ENCODE measurements at regions not wholly inside any gene's neighbourhood (a gene's known extent, or its start where the extent isn't known, plus 50 kb on each side); places are given as distances from the start of the nearest gene placed in this dataset.

DNA sequence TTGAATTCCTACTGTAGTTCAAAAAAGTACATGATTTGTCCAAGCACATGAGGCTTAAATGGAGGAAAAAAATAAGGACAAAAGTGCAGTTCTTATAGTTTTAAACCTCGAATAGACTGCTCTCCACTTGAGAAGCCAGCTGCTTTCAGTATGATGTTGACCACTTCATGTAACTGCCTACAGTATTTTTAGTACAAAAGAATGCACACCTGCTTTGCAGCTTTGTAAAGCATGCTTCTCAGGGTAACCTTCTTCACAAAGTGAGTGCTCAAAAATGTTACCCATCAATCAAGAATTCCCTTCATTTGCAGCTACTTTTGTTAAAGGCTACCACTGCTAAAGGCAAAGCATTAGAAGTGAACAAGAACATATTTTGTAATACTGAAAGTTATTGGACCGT is 83.4 kb upstream of the FAM47B start:
- Histone ChIP-seq H3K4me3 (ENCODE audit: low read depth, low read length) (no peak overlapping the region), H3K4me1 (ENCODE audit: control insufficient read depth, insufficient read depth, low read length) (no peaks in the 10 kb centered on the region), H3K27ac (ENCODE audit: extremely low read depth, low read depth, low read length) (no peak overlapping the region), H3K9me3 (ENCODE audit: control insufficient read depth, insufficient read depth, low read depth, low read length) (no peaks in the 10 kb centered on the region), H3K36me3 (ENCODE audit: control insufficient read depth in 2 of 2, insufficient read depth in 1 of 2, low read length in 2 of 2) (no peaks in the 10 kb centered on the region)
- TF ChIP-seq, protein P1, sequence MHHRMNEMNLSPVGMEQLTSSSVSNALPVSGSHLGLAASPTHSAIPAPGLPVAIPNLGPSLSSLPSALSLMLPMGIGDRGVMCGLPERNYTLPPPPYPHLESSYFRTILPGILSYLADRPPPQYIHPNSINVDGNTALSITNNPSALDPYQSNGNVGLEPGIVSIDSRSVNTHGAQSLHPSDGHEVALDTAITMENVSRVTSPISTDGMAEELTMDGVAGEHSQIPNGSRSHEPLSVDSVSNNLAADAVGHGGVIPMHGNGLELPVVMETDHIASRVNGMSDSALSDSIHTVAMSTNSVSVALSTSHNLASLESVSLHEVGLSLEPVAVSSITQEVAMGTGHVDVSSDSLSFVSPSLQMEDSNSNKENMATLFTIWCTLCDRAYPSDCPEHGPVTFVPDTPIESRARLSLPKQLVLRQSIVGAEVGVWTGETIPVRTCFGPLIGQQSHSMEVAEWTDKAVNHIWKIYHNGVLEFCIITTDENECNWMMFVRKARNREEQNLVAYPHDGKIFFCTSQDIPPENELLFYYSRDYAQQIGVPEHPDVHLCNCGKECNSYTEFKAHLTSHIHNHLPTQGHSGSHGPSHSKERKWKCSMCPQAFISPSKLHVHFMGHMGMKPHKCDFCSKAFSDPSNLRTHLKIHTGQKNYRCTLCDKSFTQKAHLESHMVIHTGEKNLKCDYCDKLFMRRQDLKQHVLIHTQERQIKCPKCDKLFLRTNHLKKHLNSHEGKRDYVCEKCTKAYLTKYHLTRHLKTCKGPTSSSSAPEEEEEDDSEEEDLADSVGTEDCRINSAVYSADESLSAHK (tag by site-specific recombination; IDR thresholded peaks at IDR 0.05), result no peak
- no peak for TF ChIP-seq ZNF548 (tag by site-specific recombination; IDR thresholded peaks at IDR 0.05)
- no peak for TF ChIP-seq ZNF658 (tag by site-specific recombination; IDR thresholded peaks at IDR 0.05)
- TF ChIP-seq ZNF335 (tag by site-specific recombination; conservative IDR thresholded peaks at IDR 0.05), result no peak
- TF ChIP-seq BCL6B (tag by site-specific recombination; IDR thresholded peaks at IDR 0.05), result no peak
- TF ChIP-seq PATZ1 (tag by site-specific recombination; IDR thresholded peaks at IDR 0.05), result no peak
- no peak for TF ChIP-seq ZNF530 (tag by site-specific recombination; IDR thresholded peaks at IDR 0.05; ENCODE audit: low read depth)
- no peak for TF ChIP-seq ZNF521 (tag by site-specific recombination; IDR thresholded peaks at IDR 0.05)
- TF ChIP-seq ZNF544 (tag by site-specific recombination; IDR thresholded peaks at IDR 0.05), result no peak
- TF ChIP-seq ZBTB10 (tag by site-specific recombination; IDR thresholded peaks at IDR 0.05), result no peak
- TF ChIP-seq, protein P2, sequence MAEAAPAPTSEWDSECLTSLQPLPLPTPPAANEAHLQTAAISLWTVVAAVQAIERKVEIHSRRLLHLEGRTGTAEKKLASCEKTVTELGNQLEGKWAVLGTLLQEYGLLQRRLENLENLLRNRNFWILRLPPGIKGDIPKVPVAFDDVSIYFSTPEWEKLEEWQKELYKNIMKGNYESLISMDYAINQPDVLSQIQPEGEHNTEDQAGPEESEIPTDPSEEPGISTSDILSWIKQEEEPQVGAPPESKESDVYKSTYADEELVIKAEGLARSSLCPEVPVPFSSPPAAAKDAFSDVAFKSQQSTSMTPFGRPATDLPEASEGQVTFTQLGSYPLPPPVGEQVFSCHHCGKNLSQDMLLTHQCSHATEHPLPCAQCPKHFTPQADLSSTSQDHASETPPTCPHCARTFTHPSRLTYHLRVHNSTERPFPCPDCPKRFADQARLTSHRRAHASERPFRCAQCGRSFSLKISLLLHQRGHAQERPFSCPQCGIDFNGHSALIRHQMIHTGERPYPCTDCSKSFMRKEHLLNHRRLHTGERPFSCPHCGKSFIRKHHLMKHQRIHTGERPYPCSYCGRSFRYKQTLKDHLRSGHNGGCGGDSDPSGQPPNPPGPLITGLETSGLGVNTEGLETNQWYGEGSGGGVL (tag by site-specific recombination; IDR thresholded peaks at IDR 0.05), result no peak
- TF ChIP-seq ZNF324 (tag by site-specific recombination; IDR thresholded peaks at IDR 0.05), result no peak
- ChIA-PET CTCF (no interaction called here), POLR2A (no interaction called here)

DNA sequence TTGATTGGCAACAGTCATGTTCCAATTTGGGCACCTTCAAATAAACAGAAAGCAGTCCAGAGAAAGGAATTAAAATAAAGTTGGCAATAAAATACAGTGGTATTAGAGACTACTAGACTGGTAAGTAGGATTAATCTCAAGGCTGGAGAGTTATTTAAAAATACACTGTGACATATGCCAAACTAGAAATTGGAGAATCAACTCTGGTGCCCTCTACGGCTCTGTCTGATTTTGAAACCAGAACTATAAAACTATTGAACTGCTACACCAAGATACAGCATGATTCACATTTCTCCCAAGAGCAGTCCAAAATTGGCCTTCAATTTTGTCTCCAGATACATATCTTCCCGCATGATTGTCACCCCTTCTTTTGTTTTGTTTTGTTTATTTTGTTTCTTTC is 78.7 kb upstream of the FAM47B start:
- POLR2A ChIA-PET, result no interaction called here
- H3K9me3 ChIP-seq (ENCODE audit: control insufficient read depth, insufficient read depth, low read depth, low read length), result no peaks in the 10 kb centered on the region
- no peak overlapping the region for H3K4me3 ChIP-seq (ENCODE audit: low read depth, low read length)
- no peak overlapping the region for H3K27ac ChIP-seq (ENCODE audit: extremely low read depth, low read depth, low read length)
- no peaks in the 10 kb centered on the region for H3K36me3 ChIP-seq (ENCODE audit: control insufficient read depth in 2 of 2, insufficient read depth in 1 of 2, low read length in 2 of 2)
- no peaks in the 10 kb centered on the region for H3K4me1 ChIP-seq (ENCODE audit: control insufficient read depth, insufficient read depth, low read length)
- CTCF ChIA-PET, result no interaction called here
- TF ChIP-seq ZIC2 (tag by site-specific recombination; IDR thresholded peaks at IDR 0.05) (no peak), ZSCAN23 (tag by site-specific recombination; IDR thresholded peaks at IDR 0.05) (no peak), KLF10 (tag by site-specific recombination; IDR thresholded peaks at IDR 0.05) (no peak), ZSCAN16 (tag by site-specific recombination; IDR thresholded peaks at IDR 0.05) (no peak), SP7 (tag by site-specific recombination; IDR thresholded peaks at IDR 0.05) (no peak), TRIM28 (IDR thresholded peaks at IDR 0.05; ENCODE audit: borderline replicate concordance, low read length) (no peak), ZNF585B (tag by site-specific recombination; IDR thresholded peaks at IDR 0.05) (no peak), MZF1 (tag by site-specific recombination; IDR thresholded peaks at IDR 0.05; ENCODE audit: borderline replicate concordance) (no peak), ZNF621 (tag by site-specific recombination; IDR thresholded peaks at IDR 0.05) (no peak), BCL6B (tag by site-specific recombination; IDR thresholded peaks at IDR 0.05) (no peak)
- TF ChIP-seq, protein P3, sequence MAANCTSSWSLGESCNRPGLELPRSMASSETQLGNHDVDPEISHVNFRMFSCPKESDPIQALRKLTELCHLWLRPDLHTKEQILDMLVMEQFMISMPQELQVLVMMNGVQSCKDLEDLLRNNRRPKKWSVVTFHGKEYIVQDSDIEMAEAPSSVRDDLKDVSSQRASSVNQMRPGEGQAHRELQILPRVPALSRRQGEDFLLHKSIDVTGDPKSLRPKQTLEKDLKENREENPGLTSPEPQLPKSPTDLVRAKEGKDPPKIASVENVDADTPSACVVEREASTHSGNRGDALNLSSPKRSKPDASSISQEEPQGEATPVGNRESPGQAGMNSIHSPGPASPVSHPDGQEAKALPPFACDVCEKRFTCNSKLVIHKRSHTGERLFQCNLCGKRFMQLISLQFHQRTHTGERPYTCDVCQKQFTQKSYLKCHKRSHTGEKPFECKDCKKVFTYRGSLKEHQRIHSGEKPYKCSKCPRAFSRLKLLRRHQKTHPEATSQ (tag by site-specific recombination; IDR thresholded peaks at IDR 0.05), result no peak
